ENCODE measurements at regions not wholly inside any gene's neighbourhood (a gene's known extent, or its start where the extent isn't known, plus 50 kb on each side); places are given as distances from the start of the nearest gene placed in this dataset.

GRCh38 chr11:134795017-134795416 lies 383.0 kb upstream of the B3GAT1 start:
- ChIA-PET POLR2A (no interaction called here), RAD21 (ENCODE audit: low non-redundant PET in 1 of 2, low total read pairs in 2 of 2, uncharacterized antibody in 2 of 2, unreplicated experiment in 2 of 2) (no interaction called here), CTCF (no interaction called here)
- Histone ChIP-seq H3K4me1 (ENCODE audit: control insufficient read depth in 1 of 2, insufficient read depth in 2 of 2, low read length in 2 of 2) (no peaks in the 10 kb centered on the region), H3K9me2 (ENCODE audit: insufficient read depth) (no peaks in the 10 kb centered on the region), H4K20me1 (ENCODE audit: insufficient read depth) (no peaks in the 10 kb centered on the region), H3K4me3 (replicated peaks in 1 of 2; ENCODE audit: low read depth in 1 of 2, low read length in 2 of 2) (no peak overlapping the region), H3K9me3 (ENCODE audit: control insufficient read depth in 1 of 2, insufficient read depth in 1 of 2, low read depth in 1 of 2, low read length in 2 of 2) (no peaks in the 10 kb centered on the region), H3K79me2 (ENCODE audit: insufficient read depth, low read length) (no peaks in the 10 kb centered on the region), H3K9ac (ENCODE audit: low read length) (no peak overlapping the region), H3K27ac (ENCODE audit: low read depth, low read length) (no peak overlapping the region), H2AFZ (ENCODE audit: low read depth, low read length, poor library complexity, severe bottlenecking) (no peak overlapping the region), H3K4me2 (ENCODE audit: low read length) (no peak overlapping the region), H3K27me3 (ENCODE audit: insufficient read depth, low read length) (peaks cover 26% of the 10 kb centered on the region), H3K36me3 (ENCODE audit: control insufficient read depth in 1 of 2, insufficient read depth in 2 of 2, low read length in 2 of 2) (no peaks in the 10 kb centered on the region)
- no TSS peak for BruUV-seq (replicated peaks)
- DNase-seq (ENCODE audit: low read depth, low spot score) (no peak), ATAC-seq (no peak)
- intact Hi-C loops (cut with micrococcal nuclease) = no loop called here
- no peak for TF ChIP-seq JUND (IDR thresholded peaks at IDR 0.05)
- TF ChIP-seq SIN3A (IDR thresholded peaks at IDR 0.05; ENCODE audit: low read depth) = no peak
- TF ChIP-seq, protein P1, sequence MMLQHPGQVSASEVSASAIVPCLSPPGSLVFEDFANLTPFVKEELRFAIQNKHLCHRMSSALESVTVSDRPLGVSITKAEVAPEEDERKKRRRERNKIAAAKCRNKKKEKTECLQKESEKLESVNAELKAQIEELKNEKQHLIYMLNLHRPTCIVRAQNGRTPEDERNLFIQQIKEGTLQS (IDR thresholded peaks at IDR 0.05) = no peak
- no peak for TF ChIP-seq CEBPB (IDR thresholded peaks at IDR 0.05; ENCODE audit: low read depth)
- TF ChIP-seq, protein P2, sequence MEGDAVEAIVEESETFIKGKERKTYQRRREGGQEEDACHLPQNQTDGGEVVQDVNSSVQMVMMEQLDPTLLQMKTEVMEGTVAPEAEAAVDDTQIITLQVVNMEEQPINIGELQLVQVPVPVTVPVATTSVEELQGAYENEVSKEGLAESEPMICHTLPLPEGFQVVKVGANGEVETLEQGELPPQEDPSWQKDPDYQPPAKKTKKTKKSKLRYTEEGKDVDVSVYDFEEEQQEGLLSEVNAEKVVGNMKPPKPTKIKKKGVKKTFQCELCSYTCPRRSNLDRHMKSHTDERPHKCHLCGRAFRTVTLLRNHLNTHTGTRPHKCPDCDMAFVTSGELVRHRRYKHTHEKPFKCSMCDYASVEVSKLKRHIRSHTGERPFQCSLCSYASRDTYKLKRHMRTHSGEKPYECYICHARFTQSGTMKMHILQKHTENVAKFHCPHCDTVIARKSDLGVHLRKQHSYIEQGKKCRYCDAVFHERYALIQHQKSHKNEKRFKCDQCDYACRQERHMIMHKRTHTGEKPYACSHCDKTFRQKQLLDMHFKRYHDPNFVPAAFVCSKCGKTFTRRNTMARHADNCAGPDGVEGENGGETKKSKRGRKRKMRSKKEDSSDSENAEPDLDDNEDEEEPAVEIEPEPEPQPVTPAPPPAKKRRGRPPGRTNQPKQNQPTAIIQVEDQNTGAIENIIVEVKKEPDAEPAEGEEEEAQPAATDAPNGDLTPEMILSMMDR (IDR thresholded peaks at IDR 0.05 in 2 of 3, conservative IDR thresholded peaks at IDR 0.05 in 1 of 3; ENCODE audit: borderline replicate concordance in 1 of 3, insufficient read depth in 1 of 3, low read depth in 2 of 3, low read length in 2 of 3) = no peak
- TF ChIP-seq SRF (IDR thresholded peaks at IDR 0.05; ENCODE audit: low read depth) = no peak

DNA sequence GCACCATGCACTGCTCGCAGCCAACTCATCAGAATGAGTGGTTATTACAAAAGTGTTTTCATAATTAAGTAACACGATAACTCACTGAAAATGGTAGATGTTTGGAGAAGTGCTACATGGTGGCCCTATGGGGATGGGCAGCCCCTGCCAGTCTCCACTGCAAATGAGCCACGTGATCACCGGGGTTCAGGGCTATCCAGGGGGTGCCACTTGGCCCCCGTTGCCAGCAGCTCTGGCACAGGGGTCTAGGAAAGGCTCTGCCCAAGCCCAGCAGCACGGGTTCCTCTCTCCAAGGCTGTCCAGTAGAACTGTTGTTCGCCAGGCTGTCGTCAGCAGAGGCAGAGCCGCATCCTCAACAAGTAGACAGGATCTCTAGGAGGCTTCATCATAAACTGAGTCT lies 382.1 kb upstream of the B3GAT1 start:
- Histone ChIP-seq H3K9me2 (ENCODE audit: insufficient read depth) (no peaks in the 10 kb centered on the region), H3K4me1 (ENCODE audit: control insufficient read depth in 1 of 2, insufficient read depth in 2 of 2, low read length in 2 of 2) (no peaks in the 10 kb centered on the region), H3K4me2 (ENCODE audit: low read length) (no peak overlapping the region), H3K9me3 (ENCODE audit: control insufficient read depth in 1 of 2, insufficient read depth in 1 of 2, low read depth in 1 of 2, low read length in 2 of 2) (no peaks in the 10 kb centered on the region), H3K27ac (ENCODE audit: low read depth, low read length) (no peak overlapping the region), H3K9ac (ENCODE audit: low read length) (no peak overlapping the region), H4K20me1 (ENCODE audit: insufficient read depth) (no peaks in the 10 kb centered on the region), H3K36me3 (ENCODE audit: control insufficient read depth in 1 of 2, insufficient read depth in 2 of 2, low read length in 2 of 2) (no peaks in the 10 kb centered on the region), H3K79me2 (ENCODE audit: insufficient read depth, low read length) (no peaks in the 10 kb centered on the region), H3K4me3 (replicated peaks in 1 of 2; ENCODE audit: low read depth in 1 of 2, low read length in 2 of 2) (no peak overlapping the region), H3K27me3 (ENCODE audit: insufficient read depth, low read length) (peaks cover 29% of the 10 kb centered on the region), H2AFZ (ENCODE audit: low read depth, low read length, poor library complexity, severe bottlenecking) (no peak overlapping the region)
- ChIA-PET RAD21 (ENCODE audit: low non-redundant PET in 1 of 2, low total read pairs in 2 of 2, uncharacterized antibody in 2 of 2, unreplicated experiment in 2 of 2) (no interaction called here), CTCF (no interaction called here), POLR2A (no interaction called here)
- intact Hi-C loops (cut with micrococcal nuclease) = no loop called here
- ATAC-seq = no peak
- no peak for TF ChIP-seq ZBTB33 (IDR thresholded peaks at IDR 0.05; ENCODE audit: extremely low read depth, insufficient replicate concordance, low read length)
- TF ChIP-seq SP1 (IDR thresholded peaks at IDR 0.05; ENCODE audit: low read depth) = no peak
- TF ChIP-seq, protein P1 (IDR thresholded peaks at IDR 0.05) = no peak
- TF ChIP-seq EZH2phosphoT487 (IDR thresholded peaks at IDR 0.05; ENCODE audit: borderline replicate concordance) = no peak
- TF ChIP-seq SIN3A (IDR thresholded peaks at IDR 0.05; ENCODE audit: low read depth) = no peak
- TF ChIP-seq YY1 (IDR thresholded peaks at IDR 0.05; ENCODE audit: extremely low read depth, insufficient replicate concordance, low read depth, low read length) = no peak
- no peak for TF ChIP-seq FOSL1 (IDR thresholded peaks at IDR 0.05; ENCODE audit: low read depth)
- no peak for TF ChIP-seq JUND (IDR thresholded peaks at IDR 0.05)
- no peak for TF ChIP-seq POLR2AphosphoS5 (IDR thresholded peaks at IDR 0.05; ENCODE audit: low read depth, low read length)
- DNase-seq (ENCODE audit: low read depth, low spot score) = no peak
- no TSS peak for BruUV-seq (replicated peaks)

Measured in HCT116 (cell line).